TTC549 (cell line): ENCODE measurements at regions not wholly inside any gene's neighbourhood (a gene's known extent, or its start where the extent isn't known, plus 50 kb on each side); places are given as distances from the start of the nearest gene placed in this dataset.

Experiments used
- FAIRE-seq: peaks from 2 replicates; lab custom pipeline; 2012; peaks lifted over from hg19 to GRCh38; lab: Jason Lieb, UNC

- no peak for FAIRE-seq
Observed at GRCh38 chr4:36494016-36494415, 212.6 kb downstream of the DTHD1 start.

- no peak for FAIRE-seq
Observed at GRCh38 chr4:36494747-36495146, 213.3 kb downstream of the DTHD1 start.

- no peak for FAIRE-seq
Observed at GRCh38 chr4:36502350-36502749, 220.9 kb downstream of the DTHD1 start.

GRCh38 chr4:36508394-36508793, 227.0 kb downstream of the DTHD1 start:
- no peak for FAIRE-seq

- FAIRE-seq: no peak
Observed at GRCh38 chr4:36509845-36510244, 228.4 kb downstream of the DTHD1 start.

GRCh38 chr4:36511785-36512184, 230.4 kb downstream of the DTHD1 start:
- no peak for FAIRE-seq

GRCh38 chr4:36516522-36517095, 235.2 kb downstream of the DTHD1 start:
- FAIRE-seq: no peak

GRCh38 chr4:36523182-36523581, 241.8 kb downstream of the DTHD1 start:
- no peak for FAIRE-seq

- FAIRE-seq: no peak
Observed at GRCh38 chr4:36532670-36533379, 251.4 kb downstream of the DTHD1 start.

- FAIRE-seq: no peak
Observed at GRCh38 chr4:36533944-36534343, 252.5 kb downstream of the DTHD1 start.

GRCh38 chr4:36547383-36547782, 266.0 kb downstream of the DTHD1 start:
- FAIRE-seq: no peak

GRCh38 chr4:36549252-36549651, 267.8 kb downstream of the DTHD1 start:
- FAIRE-seq: no peak

GRCh38 chr4:36549992-36550391, 268.6 kb downstream of the DTHD1 start:
- FAIRE-seq: no peak

- FAIRE-seq: no peak
Observed at GRCh38 chr4:36551697-36552214, 270.3 kb downstream of the DTHD1 start.

- FAIRE-seq: no peak
Observed at GRCh38 chr4:36553029-36553428, 271.6 kb downstream of the DTHD1 start.

GRCh38 chr4:36553453-36553852, 272.0 kb downstream of the DTHD1 start:
- no peak for FAIRE-seq

- no peak for FAIRE-seq
Observed at GRCh38 chr4:36556984-36557383, 275.6 kb downstream of the DTHD1 start.

- FAIRE-seq: no peak
Observed at GRCh38 chr4:36568575-36568974, 287.2 kb downstream of the DTHD1 start.

- no peak for FAIRE-seq
Observed at GRCh38 chr4:36573441-36573840, 292.0 kb downstream of the DTHD1 start.

- no peak for FAIRE-seq
Observed at GRCh38 chr4:36574816-36575215, 293.4 kb downstream of the DTHD1 start.

GRCh38 chr4:36582198-36582597, 300.8 kb downstream of the DTHD1 start:
- FAIRE-seq: no peak

GRCh38 chr4:36587909-36588472, 306.6 kb downstream of the DTHD1 start:
- FAIRE-seq: no peak

GRCh38 chr4:36590343-36590742, 308.9 kb downstream of the DTHD1 start:
- no peak for FAIRE-seq
